ENCODE measurements at regions not wholly inside any gene's neighbourhood (a gene's known extent, or its start where the extent isn't known, plus 50 kb on each side); places are given as distances from the start of the nearest gene placed in this dataset.

DNA sequence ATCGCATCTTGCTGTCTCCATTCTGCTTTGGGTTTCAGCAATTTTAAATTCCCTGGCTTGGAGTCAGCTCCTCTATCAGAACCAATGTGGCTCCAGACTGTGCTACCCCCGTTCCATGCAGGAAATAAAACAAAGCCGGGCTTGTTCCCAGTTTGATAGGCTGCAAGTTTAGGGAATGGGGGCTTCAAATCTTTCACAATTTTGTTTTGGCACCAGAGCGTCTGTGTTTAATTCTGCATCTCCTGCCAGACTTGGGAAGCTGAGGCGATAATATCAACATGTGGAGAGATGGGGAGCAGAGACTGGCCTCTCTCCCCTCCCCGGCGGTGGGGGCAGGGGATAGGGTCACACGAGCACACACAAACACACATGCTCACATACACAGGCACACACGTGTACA, 305.9 kb downstream of the FGFR2 start:
- Histone ChIP-seq H3K36me3 (ENCODE audit: control insufficient read depth in 1 of 2, insufficient read depth in 2 of 2, low read length in 2 of 2) (no peaks in the 10 kb centered on the region), H3K9me2 (ENCODE audit: insufficient read depth) (no peaks in the 10 kb centered on the region), H3K4me3 (replicated peaks in 1 of 2; ENCODE audit: low read depth in 1 of 2, low read length in 2 of 2) (no peak overlapping the region), H4K20me1 (ENCODE audit: insufficient read depth) (no peaks in the 10 kb centered on the region), H3K27ac (ENCODE audit: low read depth, low read length) (no peak overlapping the region), H3K4me1 (ENCODE audit: control insufficient read depth in 1 of 2, insufficient read depth in 2 of 2, low read length in 2 of 2) (no peaks in the 10 kb centered on the region), H3K9me3 (ENCODE audit: control insufficient read depth in 1 of 2, insufficient read depth in 1 of 2, low read depth in 1 of 2, low read length in 2 of 2) (no peaks in the 10 kb centered on the region), H3K79me2 (ENCODE audit: insufficient read depth, low read length) (no peaks in the 10 kb centered on the region), H2AFZ (ENCODE audit: low read depth, low read length, poor library complexity, severe bottlenecking) (no peak overlapping the region), H3K4me2 (ENCODE audit: low read length) (no peak overlapping the region), H3K27me3 (ENCODE audit: insufficient read depth, low read length) (peaks cover 37% of the 10 kb centered on the region; the same call in 1 of the 2 replicates), H3K9ac (ENCODE audit: low read length) (no peak overlapping the region)
- CTCF ChIA-PET = no interaction called here
- ATAC-seq (no peak), DNase-seq (ENCODE audit: low read depth, low spot score) (no peak)
- TF ChIP-seq CEBPB (IDR thresholded peaks at IDR 0.05; ENCODE audit: low read depth) (no peak), ELF1 (IDR thresholded peaks at IDR 0.05; ENCODE audit: borderline replicate concordance, low read depth) (no peak), EZH2phosphoT487 (IDR thresholded peaks at IDR 0.05; ENCODE audit: borderline replicate concordance) (no peak), FOSL1 (IDR thresholded peaks at IDR 0.05; ENCODE audit: low read depth) (no peak), EGR1 (IDR thresholded peaks at IDR 0.05; ENCODE audit: low read depth) (no peak), SP1 (IDR thresholded peaks at IDR 0.05; ENCODE audit: low read depth) (no peak)
- TF ChIP-seq, protein P1, sequence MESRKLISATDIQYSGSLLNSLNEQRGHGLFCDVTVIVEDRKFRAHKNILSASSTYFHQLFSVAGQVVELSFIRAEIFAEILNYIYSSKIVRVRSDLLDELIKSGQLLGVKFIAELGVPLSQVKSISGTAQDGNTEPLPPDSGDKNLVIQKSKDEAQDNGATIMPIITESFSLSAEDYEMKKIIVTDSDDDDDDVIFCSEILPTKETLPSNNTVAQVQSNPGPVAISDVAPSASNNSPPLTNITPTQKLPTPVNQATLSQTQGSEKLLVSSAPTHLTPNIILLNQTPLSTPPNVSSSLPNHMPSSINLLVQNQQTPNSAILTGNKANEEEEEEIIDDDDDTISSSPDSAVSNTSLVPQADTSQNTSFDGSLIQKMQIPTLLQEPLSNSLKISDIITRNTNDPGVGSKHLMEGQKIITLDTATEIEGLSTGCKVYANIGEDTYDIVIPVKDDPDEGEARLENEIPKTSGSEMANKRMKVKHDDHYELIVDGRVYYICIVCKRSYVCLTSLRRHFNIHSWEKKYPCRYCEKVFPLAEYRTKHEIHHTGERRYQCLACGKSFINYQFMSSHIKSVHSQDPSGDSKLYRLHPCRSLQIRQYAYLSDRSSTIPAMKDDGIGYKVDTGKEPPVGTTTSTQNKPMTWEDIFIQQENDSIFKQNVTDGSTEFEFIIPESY (IDR thresholded peaks at IDR 0.05; ENCODE audit: extremely low read depth, insufficient replicate concordance, low read length) = no peak
- TF ChIP-seq, protein P2, sequence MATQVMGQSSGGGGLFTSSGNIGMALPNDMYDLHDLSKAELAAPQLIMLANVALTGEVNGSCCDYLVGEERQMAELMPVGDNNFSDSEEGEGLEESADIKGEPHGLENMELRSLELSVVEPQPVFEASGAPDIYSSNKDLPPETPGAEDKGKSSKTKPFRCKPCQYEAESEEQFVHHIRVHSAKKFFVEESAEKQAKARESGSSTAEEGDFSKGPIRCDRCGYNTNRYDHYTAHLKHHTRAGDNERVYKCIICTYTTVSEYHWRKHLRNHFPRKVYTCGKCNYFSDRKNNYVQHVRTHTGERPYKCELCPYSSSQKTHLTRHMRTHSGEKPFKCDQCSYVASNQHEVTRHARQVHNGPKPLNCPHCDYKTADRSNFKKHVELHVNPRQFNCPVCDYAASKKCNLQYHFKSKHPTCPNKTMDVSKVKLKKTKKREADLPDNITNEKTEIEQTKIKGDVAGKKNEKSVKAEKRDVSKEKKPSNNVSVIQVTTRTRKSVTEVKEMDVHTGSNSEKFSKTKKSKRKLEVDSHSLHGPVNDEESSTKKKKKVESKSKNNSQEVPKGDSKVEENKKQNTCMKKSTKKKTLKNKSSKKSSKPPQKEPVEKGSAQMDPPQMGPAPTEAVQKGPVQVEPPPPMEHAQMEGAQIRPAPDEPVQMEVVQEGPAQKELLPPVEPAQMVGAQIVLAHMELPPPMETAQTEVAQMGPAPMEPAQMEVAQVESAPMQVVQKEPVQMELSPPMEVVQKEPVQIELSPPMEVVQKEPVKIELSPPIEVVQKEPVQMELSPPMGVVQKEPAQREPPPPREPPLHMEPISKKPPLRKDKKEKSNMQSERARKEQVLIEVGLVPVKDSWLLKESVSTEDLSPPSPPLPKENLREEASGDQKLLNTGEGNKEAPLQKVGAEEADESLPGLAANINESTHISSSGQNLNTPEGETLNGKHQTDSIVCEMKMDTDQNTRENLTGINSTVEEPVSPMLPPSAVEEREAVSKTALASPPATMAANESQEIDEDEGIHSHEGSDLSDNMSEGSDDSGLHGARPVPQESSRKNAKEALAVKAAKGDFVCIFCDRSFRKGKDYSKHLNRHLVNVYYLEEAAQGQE (IDR thresholded peaks at IDR 0.05; ENCODE audit: low read depth) = no peak
- TF ChIP-seq, protein P3, sequence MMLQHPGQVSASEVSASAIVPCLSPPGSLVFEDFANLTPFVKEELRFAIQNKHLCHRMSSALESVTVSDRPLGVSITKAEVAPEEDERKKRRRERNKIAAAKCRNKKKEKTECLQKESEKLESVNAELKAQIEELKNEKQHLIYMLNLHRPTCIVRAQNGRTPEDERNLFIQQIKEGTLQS (IDR thresholded peaks at IDR 0.05) = no peak
- TF ChIP-seq, protein P4, sequence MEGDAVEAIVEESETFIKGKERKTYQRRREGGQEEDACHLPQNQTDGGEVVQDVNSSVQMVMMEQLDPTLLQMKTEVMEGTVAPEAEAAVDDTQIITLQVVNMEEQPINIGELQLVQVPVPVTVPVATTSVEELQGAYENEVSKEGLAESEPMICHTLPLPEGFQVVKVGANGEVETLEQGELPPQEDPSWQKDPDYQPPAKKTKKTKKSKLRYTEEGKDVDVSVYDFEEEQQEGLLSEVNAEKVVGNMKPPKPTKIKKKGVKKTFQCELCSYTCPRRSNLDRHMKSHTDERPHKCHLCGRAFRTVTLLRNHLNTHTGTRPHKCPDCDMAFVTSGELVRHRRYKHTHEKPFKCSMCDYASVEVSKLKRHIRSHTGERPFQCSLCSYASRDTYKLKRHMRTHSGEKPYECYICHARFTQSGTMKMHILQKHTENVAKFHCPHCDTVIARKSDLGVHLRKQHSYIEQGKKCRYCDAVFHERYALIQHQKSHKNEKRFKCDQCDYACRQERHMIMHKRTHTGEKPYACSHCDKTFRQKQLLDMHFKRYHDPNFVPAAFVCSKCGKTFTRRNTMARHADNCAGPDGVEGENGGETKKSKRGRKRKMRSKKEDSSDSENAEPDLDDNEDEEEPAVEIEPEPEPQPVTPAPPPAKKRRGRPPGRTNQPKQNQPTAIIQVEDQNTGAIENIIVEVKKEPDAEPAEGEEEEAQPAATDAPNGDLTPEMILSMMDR (IDR thresholded peaks at IDR 0.05 in 2 of 3, conservative IDR thresholded peaks at IDR 0.05 in 1 of 3; ENCODE audit: borderline replicate concordance in 1 of 3, insufficient read depth in 1 of 3, low read depth in 2 of 3, low read length in 2 of 3) = no peak
- RAD21 ChIA-PET (ENCODE audit: low non-redundant PET in 1 of 2, low total read pairs in 2 of 2, uncharacterized antibody in 2 of 2, unreplicated experiment in 2 of 2) = no interaction called here
- intact Hi-C loops (cut with micrococcal nuclease) = no loop called here
- POLR2A ChIA-PET = no interaction called here
- no TSS peak for BruUV-seq (replicated peaks)
